Adrenal gland (tissue), 9 donors: ENCODE measurements at regions not wholly inside any gene's neighbourhood (a gene's known extent, or its start where the extent isn't known, plus 50 kb on each side); places are given as distances from the start of the nearest gene placed in this dataset.

Source experiments
- DNase-seq, 7 donors: peaks; one replicate each; pipeline ENCODE4 v3.0.0-alpha.2; 2019 to 2020
- H3K27ac ChIP-seq, 5 donors: fragments of 200-600 bp; sonication (generic) in 4 of 5; 1 replicate in 3 of 5; 2 replicates in 2 of 5; pipeline versions ENCODE4 v1.5.1 to v1.8.0; 2016 to 2020; ENCODE audit warnings: mild to moderate bottlenecking in 1 of 5
- H3K27me3 ChIP-seq: fragments of 200-600 bp; 2 replicates; pipeline ENCODE4 v1.8.0; 2021
- H3K36me3 ChIP-seq, 2 donors: fragments of 200-600 bp; replicated peaks in 1 of 2; 1 replicate in 1 of 2; 2 replicates in 1 of 2; pipeline versions ENCODE4 v1.5.1 to v1.8.0; 2018 to 2022
- H3K4me1 ChIP-seq, 2 donors: fragments of 200-600 bp; replicated peaks in 1 of 2; 1 replicate in 1 of 2; 2 replicates in 1 of 2; pipeline versions ENCODE4 v1.5.1 to v1.8.0; 2018 to 2021
- H3K4me3 ChIP-seq, 4 donors: fragments of 200-600 bp; sonication (generic) in 3 of 4; one replicate each; pipeline ENCODE4 v1.5.1; 2016 to 2018
- H3K9me3 ChIP-seq, 3 donors: fragments of 200-600 bp; sonication (generic) in 1 of 3; replicated peaks in 1 of 3; 1 replicate in 2 of 3; 2 replicates in 1 of 3; pipeline versions ENCODE4 v1.5.1 to v1.8.0; 2016 to 2021
- CTCF ChIP-seq, 6 experiments: fragments of 450-650 bp in 4 of 6; fragments of 200-600 bp in 2 of 6; sonication (generic) in 1 of 6; IDR thresholded peaks; 1 replicate in 5 of 6; 2 replicates in 1 of 6; pipeline versions ENCODE4 v1.5.1 to v1.8.0; 2016 to 2021; ENCODE audit warnings: antibody characterized with exemption in 6 of 6, mild to moderate bottlenecking in 2 of 6, moderate library complexity in 1 of 6
- POLR2A ChIP-seq, 2 donors: fragments of 450-650 bp; IDR thresholded peaks; one replicate each; pipeline ENCODE4 v1.6.1; 2017; ENCODE audit warnings: antibody characterized with exemption in 2 of 2, mild to moderate bottlenecking in 2 of 2, moderate library complexity in 1 of 2
- WGBS, 4 donors: extraction: QIAGEN DNeasy Blood & Tissue Kit in 2 of 4; methylation state at CpG; one replicate each; pipeline versions ENCODE4 v1.1.5 to v1.1.7; 2013 to 2017; 5-methylcytosine and 5-hydroxymethylcytosine counted together
- intact Hi-C, 2 donors: fragments of 100-400 bp; cut with DNase I; formaldehyde crosslinking; loops; one replicate each; pipeline versions ENCODE4 v1.14.1 to v1.15.0; 2022 to 2023
- donor health status: healthy with polysubstance abuse.
- donor health status: Bipolar disorder and iron deficiency.
- donor health status: DM: yes; HTN: yes; CAD: no.
- donor health status: DM: no; HTN: no; CAD: no.
- donor health status: DM: no; HTN: no; CAD: no.

- peak in 1 of 7 donors; percentile 10 for DNase-seq
- Histone ChIP-seq H3K36me3 (no peaks in the 10 kb centered on the region), H3K27ac (no peak overlapping the region), H3K27me3 (no peaks in the 10 kb centered on the region), H3K9me3 (no peaks in the 10 kb centered on the region), H3K4me1 (no peaks in the 10 kb centered on the region), H3K4me3 (no peak overlapping the region)
- 59 to 71% (median 64%) methylated on average over 19 to 37 of the region's 37 CpGs for WGBS, 4 donors
- intact Hi-C loops: no loop called here
- TF ChIP-seq POLR2A (IDR thresholded peaks at IDR 0.05): no peak
These were observed 369.7 kb downstream of the ALG10 start for GRCh38 chr12:34391771-34392581.

- H3K9me3 ChIP-seq: no peaks in the 10 kb centered on the region
- TF ChIP-seq CTCF (IDR thresholded peaks at IDR 0.05): no peak
- TF ChIP-seq POLR2A (IDR thresholded peaks at IDR 0.05): no peak
- H3K27ac ChIP-seq: no peak overlapping the region
- intact Hi-C loops: no loop called here
- H3K36me3 ChIP-seq: no peaks in the 10 kb centered on the region
- no peaks in the 10 kb centered on the region for H3K4me1 ChIP-seq
- no peak overlapping the region for H3K4me3 ChIP-seq
- WGBS, 4 donors: 70 to 74% (median 72%) methylated on average over 13 to 14 of the region's 14 CpGs
- no peaks in the 10 kb centered on the region for H3K27me3 ChIP-seq
- DNase-seq: peak in 4 of 7 donors; percentile 1 to 39 (median 8)
These were observed 370.4 kb downstream of the ALG10 start for GRCh38 chr12:34392741-34393085.

DNA sequence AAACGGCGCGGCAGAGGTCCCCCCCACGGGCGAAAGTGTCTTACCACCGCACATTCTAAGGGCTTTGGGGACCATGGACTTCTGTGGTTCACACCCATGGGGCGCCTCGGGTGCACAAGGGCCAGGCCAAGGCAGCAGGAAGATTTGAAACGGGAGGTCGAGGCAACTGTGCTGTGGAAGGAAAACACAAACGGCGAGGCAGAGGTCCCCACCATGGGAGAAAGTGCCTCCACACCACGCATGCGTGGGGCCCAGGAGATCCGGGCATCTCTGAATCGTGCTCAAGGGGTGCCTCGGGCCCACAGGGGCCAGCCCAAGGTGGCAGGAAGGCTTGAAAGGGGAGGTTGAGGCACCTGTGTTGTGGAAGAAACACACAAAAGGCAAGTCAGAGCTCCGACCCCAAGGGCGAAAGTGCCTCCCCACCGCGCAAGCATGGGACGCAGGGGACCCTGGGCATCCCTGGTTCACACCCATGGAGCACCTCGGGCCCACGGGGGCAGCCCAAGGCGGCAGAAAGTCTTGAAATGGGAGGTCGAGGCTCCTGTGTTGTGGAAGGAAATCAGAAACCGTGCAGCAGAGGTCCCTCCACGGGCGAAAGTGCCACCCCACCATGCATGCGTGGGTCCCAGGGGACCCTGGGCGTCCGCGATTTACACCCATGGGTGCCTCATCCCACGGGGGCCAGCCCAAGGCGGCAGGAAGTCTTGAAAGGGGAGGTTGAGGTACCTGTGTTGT lies 371.0 kb downstream of the ALG10 start:
- H3K27me3 ChIP-seq: no peaks in the 10 kb centered on the region
- no peak overlapping the region for H3K4me3 ChIP-seq
- peak in 5 of 7 donors; percentile 3 to 17 (median 7) for DNase-seq
- no peaks in the 10 kb centered on the region for H3K36me3 ChIP-seq
- intact Hi-C loops: no loop called here
- TF ChIP-seq CTCF (IDR thresholded peaks at IDR 0.05): no peak
- TF ChIP-seq POLR2A (IDR thresholded peaks at IDR 0.05): no peak
- no peaks in the 10 kb centered on the region for H3K4me1 ChIP-seq
- H3K9me3 ChIP-seq: no peaks in the 10 kb centered on the region
- 52 to 68% (median 56%) methylated on average over 35 of the region's 35 CpGs for WGBS, 4 donors
- H3K27ac ChIP-seq: no peak overlapping the region

DNA sequence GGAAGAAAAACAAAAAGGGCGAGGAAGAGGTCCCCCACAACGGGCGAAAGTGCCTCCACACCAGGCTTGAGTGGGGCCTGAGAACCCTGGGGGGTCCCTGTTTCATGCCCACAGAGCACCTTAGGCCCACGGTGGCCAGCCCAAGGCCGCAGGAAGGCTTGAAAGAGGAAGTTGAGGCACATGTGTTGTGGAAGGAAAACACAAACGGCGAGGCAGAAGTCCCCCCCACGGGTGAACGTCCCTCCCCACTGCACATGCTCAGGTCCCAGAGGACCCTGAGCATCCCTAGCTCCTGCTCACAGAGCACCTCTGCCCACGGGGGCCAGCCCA lies 371.5 kb downstream of the ALG10 start:
- no peaks in the 10 kb centered on the region for H3K36me3 ChIP-seq
- 56 to 62% (median 61%) methylated on average over 10 of the region's 10 CpGs for WGBS, 4 donors
- no peaks in the 10 kb centered on the region for H3K9me3 ChIP-seq
- no peak overlapping the region for H3K4me3 ChIP-seq
- intact Hi-C loops: no loop called here
- H3K27ac ChIP-seq: no peak overlapping the region
- H3K27me3 ChIP-seq: no peaks in the 10 kb centered on the region
- DNase-seq: peak in 5 of 7 donors; percentile 0 to 18 (median 7)
- TF ChIP-seq CTCF (IDR thresholded peaks at IDR 0.05) (no peak), POLR2A (IDR thresholded peaks at IDR 0.05) (no peak)
- H3K4me1 ChIP-seq: no peaks in the 10 kb centered on the region
